NCI-H748 (cell line): ENCODE measurements at regions not wholly inside any gene's neighbourhood (a gene's known extent, or its start where the extent isn't known, plus 50 kb on each side); places are given as distances from the start of the nearest gene placed in this dataset.

Experiments
- DNase-seq: peaks from one replicate; lab custom pipeline; 2025; ENCODE audit not compliant: unreplicated experiment; lab: John Stamatoyannopoulos, UW

DNA sequence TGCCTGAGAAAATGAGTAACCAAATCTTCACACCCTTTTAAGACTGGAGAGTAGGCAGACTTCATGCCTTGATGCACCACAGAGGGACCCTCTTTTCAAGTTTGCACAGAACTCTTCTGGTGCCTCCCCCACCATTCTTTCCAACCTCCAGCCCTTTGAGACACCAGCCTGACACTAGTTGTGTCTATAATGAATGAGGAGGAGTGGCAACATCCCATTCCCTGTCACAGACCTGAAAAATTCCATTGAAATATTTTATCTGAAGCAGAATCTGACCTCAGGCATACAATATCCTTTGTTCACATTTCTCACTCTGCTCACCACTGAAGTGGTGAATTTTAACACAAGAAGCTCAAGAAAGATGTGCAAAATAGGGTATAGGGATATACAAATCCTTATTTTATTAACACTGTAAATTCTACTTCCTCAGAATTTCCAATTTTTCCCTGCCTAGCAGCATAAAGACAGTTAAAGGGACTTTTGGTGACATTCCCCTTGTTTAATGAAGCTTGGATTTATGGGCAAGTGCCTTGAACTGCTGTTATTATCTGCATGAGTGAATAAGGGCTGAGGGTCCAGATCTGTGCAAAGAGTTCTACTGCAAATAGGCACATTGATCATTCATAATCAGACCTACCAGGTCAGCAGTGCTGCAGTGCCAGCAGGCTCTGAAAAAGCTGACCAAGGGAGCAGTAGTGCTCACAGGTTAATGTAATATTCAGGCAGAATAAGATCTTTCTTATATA, 149.9 kb upstream of the PAQR3 start:
- no peak for DNase-seq

DNA sequence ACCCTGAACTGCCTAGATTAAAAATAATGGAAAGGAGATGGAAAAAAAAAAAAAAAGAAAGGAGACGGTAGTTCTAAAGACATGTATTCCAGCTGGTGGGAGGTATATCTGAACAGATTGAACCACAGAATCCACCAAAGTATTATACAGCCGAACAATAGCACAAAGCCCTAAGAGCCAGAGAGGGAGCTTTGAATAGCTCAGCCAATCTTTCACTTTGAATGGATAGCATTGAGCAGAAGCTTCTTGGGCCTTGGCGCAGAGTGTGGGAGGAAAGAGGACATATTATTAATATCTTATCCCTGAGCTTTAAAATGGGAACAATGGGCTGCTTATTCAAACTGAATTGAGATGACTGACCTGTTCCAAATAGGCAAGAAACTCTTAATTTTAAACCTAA, 147.8 kb upstream of the PAQR3 start:
- DNase-seq = no peak

GRCh38 chr4:79083406-79084010, 144.3 kb upstream of the PAQR3 start:
- DNase-seq = no peak

GRCh38 chr4:79082997-79083396, 143.8 kb upstream of the PAQR3 start:
- DNase-seq = no peak

DNA sequence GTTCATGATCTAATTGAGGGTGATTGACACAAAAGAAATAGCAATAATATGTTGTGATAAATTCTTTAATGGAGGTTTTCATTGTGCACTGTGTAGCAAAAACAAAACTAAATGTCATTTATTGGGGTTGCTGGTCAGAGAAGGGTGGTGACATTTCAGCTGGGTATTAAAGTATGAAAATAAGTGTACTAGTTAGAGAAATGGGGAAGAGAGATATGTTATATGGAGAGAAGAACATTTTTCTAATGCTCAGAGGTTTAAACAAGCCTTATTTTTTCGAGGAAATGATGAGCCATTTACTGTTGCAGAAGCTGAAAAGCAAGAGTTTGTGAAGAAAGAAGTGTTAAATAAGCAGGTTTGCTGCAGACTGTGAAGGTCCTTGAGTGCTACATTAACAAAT, 142.7 kb upstream of the PAQR3 start:
- DNase-seq = no peak

DNA sequence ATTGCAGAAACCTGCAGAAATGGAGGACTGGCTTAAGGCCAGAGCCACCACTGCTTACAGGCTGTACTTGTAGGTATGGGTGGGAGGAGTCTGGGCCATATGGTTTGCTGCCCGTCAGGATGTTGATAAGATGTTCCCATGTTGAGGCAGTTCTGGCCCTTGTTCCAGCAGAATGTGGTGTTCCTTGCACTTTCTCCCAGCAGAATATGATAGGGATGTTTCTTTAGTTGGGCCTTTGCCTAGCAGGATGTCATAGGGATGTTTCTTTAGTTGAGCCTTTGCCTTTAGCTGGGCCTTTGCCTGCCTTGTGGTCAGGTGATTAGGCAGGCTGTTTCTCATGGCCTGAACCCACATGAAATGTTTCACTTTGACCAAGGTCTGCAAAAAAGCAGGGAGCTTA, 139.1 kb upstream of the PAQR3 start:
- no peak for DNase-seq

DNA sequence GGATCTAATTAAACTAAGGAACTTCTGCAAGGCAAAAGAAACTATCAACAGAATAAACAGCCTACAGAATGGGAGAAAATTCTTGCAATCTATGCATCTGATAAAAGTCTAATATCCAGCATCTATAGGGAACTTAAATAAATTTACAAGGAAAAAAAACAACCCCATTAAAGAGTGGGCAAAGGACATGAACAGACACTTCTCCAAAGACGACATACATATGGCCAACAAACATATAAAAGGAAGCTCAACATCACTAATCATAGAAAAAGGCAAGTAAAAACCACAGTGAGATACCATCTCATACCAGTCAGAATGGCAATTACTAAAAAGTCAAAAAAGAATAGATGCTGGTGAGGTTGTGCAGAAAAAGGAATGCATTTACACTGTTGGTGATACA, 134.8 kb upstream of the PAQR3 start:
- no peak for DNase-seq

- DNase-seq = no peak
Observed at GRCh38 chr4:79073471-79073870, 134.2 kb upstream of the PAQR3 start.

DNA sequence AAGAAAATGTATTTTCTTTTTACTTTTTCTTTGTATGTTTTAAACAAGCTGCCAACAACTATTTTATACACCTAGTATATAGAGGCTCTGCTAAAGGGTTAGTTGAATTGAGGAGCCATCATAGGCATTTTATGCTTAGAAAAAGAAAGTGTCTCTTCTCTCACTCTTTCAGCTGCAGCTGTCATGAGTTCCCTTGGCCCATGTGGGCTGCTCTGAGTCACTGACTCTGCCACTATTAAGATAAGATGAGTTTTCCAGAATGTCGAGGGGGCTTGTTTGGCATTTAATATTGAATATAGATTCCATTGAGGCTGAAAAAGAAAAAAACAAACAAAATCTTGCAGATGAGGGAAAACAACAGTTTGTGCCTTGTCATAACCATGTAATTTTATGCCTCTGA, 126.0 kb upstream of the PAQR3 start:
- DNase-seq = no peak

DNA sequence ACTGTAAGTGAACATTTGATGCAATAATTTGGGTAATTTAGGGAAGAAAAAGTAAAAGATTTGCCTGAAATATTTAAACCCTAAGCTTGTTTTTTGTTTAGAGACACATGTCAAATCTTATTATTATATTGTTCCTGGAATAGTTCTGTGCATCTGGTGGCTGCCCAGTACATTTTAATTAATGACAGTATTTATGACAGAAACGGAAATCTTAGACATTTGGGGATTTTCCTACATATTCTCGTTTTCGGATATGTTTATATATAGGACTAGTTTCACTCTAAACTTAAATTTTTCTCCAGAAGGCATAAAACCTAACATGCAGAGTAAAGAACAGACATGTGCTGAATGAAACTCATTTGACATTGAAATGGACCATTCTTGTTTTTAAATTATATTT, 125.6 kb upstream of the PAQR3 start:
- no peak for DNase-seq

DNA sequence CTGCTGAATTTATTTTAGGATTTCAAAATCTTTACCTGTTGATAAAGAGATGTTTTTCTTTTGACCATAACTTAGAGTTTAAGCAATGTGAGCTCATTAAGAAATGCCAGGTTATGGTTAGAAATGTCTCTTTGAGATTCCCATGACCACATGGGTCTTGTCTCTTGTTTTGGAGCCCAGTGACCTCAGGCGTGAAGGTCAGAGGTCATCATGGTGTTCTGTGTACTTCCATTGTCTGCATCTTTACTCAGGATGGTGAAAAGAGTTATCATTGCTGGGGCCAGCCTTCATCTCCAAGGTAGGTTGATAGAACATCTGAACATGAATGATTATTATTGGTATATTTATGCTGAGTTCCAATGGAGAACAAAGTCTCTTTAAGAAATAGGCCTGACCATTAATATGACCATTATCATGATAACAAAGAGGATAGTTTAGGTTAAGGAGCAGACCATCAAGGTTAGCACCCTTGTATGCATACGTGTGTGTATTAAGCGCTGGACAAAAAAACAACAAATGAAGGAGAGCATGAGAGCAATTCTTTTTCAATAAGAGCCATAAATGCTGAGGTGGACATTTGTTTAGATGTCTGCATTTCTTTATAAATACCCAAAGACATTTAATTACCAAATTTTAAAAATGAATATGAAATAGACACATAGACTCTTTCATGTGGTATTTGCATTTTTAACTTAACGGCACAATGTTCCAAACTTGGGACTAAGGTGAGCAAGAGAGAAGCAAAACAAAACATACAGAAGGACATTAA, 120.6 kb upstream of the PAQR3 start:
- DNase-seq = no peak

GRCh38 chr4:79057772-79058171, 118.5 kb upstream of the PAQR3 start:
- DNase-seq = no peak

GRCh38 chr4:79053754-79054153, 114.5 kb upstream of the PAQR3 start:
- DNase-seq = no peak

DNA sequence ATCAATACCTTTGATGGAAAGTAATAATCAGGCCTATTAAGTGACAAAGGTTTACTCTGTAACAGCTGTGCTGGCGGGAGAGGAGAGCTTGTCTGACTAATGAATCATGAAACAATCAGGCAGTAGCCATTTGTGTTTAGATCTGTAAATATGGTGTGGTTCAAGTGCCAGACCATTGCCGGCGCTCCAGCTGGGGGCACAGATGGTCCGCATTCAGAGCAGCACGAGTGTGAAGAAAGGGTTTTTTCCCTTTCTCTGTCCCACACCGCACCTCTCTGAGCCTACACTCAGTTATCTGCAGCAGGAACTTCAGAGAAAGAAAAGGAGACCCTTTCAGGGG, 111.3 kb upstream of the PAQR3 start:
- DNase-seq = peak; percentile 94

- peak; percentile 88 for DNase-seq
Observed at GRCh38 chr4:79049840-79050540, 110.8 kb upstream of the PAQR3 start.

DNA sequence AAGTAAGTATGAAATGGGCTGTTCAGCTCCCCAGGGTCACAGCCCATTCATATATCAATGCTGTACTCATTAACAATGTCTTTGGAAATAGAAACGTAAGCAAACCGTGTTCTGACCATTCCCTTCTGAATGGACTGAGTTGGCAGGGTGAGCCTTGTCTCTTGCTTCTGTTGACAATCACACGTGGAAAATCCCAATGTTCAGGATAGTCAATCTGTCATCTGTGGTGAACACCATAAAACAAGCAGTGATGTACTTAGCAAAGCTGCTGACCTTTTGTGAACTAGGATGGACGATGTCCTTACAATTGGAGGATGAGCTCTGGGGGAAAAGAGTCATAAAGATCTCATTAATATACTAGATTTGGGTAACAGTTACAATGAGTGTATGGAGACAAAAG, 109.6 kb upstream of the PAQR3 start:
- peak; percentile 6 for DNase-seq

GRCh38 chr4:79047316-79047715, 108.1 kb upstream of the PAQR3 start:
- no peak for DNase-seq

GRCh38 chr4:79046016-79046592, 106.9 kb upstream of the PAQR3 start:
- no peak for DNase-seq

DNA sequence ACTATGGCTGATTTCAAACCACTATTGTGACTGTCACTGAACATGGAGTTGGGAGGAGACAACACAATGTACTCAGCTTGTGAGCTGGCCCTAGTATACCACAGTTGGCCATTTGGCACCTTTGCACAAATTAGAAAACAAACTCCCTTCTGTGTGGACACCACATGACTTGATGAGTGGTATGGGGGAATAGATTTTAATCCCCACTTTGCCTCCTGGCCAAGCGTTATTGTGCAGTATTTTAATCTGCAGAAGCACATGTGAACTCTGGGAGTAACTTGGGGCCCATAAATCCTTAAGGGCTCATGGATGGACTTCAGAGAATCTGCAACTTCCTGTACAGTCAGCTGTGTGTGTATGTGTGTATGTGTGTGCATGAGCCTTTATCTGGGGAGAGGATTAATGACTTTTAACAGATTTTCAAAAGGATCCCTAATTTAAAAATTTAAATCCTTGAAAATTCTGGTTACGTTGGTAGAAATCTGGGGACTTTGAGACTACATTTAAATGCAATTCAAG, 105.0 kb upstream of the PAQR3 start:
- no peak for DNase-seq

DNA sequence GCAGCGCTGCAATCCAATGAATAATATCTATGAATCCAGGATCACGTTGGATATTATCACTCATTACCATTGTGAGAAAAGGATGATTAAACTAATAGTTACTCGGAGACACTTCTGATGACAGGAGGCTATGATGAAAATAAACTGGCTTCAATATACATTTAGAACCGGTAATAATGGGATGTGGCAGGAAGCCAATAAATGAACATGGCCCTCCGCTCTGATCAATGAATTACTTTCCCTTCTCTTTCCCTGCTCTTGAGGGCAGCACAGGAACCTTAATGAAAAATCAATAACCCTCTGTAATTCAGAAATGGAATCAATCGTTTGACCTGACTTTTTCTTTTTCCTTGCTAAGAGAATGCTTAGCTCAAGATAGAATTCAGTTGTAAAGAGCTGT, 103.9 kb upstream of the PAQR3 start:
- peak; percentile 22 for DNase-seq

- DNase-seq = peak; percentile 67
Observed at GRCh38 chr4:79042079-79042674, 102.9 kb upstream of the PAQR3 start.
